HG03039 (cell line): ENCODE measurements at regions not wholly inside any gene's neighbourhood (a gene's known extent, or its start where the extent isn't known, plus 50 kb on each side); places are given as distances from the start of the nearest gene placed in this dataset.

Experiments
- ATAC-seq: cut with Tn5 transposase; IDR thresholded peaks from one replicate; pipeline ENCODE4 v1.9.1; 2021; ENCODE audit warnings: mild to moderate bottlenecking, moderate library complexity; ENCODE audit not compliant: unreplicated experiment

GRCh38 chr15:70430069-70430468 lies 332.4 kb upstream of the TLE3 start:
- no peak for ATAC-seq

- ATAC-seq = no peak
Measured at GRCh38 chr15:70429056-70429722, 331.5 kb upstream of the TLE3 start.

GRCh38 chr15:70428211-70428822 lies 330.6 kb upstream of the TLE3 start:
- ATAC-seq = no peak

- no peak for ATAC-seq
Measured at GRCh38 chr15:70427167-70428120, 329.7 kb upstream of the TLE3 start.

GRCh38 chr15:70426096-70426821 lies 328.5 kb upstream of the TLE3 start:
- ATAC-seq = no peak

GRCh38 chr15:70424937-70425411 lies 327.3 kb upstream of the TLE3 start:
- no peak for ATAC-seq

- no peak for ATAC-seq
Measured at GRCh38 chr15:70423267-70423666, 325.6 kb upstream of the TLE3 start.

GRCh38 chr15:70422342-70422741 lies 324.6 kb upstream of the TLE3 start:
- no peak for ATAC-seq

GRCh38 chr15:70420948-70421482 lies 323.3 kb upstream of the TLE3 start:
- no peak for ATAC-seq

GRCh38 chr15:70420086-70420947 lies 322.6 kb upstream of the TLE3 start:
- ATAC-seq = no peak

- ATAC-seq = no peak
Measured at GRCh38 chr15:70418943-70419342, 321.2 kb upstream of the TLE3 start.

- no peak for ATAC-seq
Measured at GRCh38 chr15:70417535-70417934, 319.8 kb upstream of the TLE3 start.

GRCh38 chr15:70416829-70417228 lies 319.1 kb upstream of the TLE3 start:
- no peak for ATAC-seq

- ATAC-seq = no peak
Measured at GRCh38 chr15:70415398-70415797, 317.7 kb upstream of the TLE3 start.

GRCh38 chr15:70414626-70415025 lies 316.9 kb upstream of the TLE3 start:
- no peak for ATAC-seq

- ATAC-seq = no peak
Measured at GRCh38 chr15:70412794-70413193, 315.1 kb upstream of the TLE3 start.

- no peak for ATAC-seq
Measured at GRCh38 chr15:70411143-70411863, 313.6 kb upstream of the TLE3 start.

GRCh38 chr15:70410371-70410985 lies 312.8 kb upstream of the TLE3 start:
- ATAC-seq = no peak

GRCh38 chr15:70409388-70409787 lies 311.7 kb upstream of the TLE3 start:
- no peak for ATAC-seq
